Glutamatergic neuron (in vitro differentiated cells): ENCODE measurements at regions not wholly inside any gene's neighbourhood (a gene's known extent, or its start where the extent isn't known, plus 50 kb on each side); places are given as distances from the start of the nearest gene placed in this dataset.

Experiments
- DNase-seq: peaks from one replicate; pipeline ENCODE4 v3.0.0; 2022
- H3K27ac Mint-ChIP-seq: one replicate; pipeline ENCODE4 v1.8.0; 2020; ENCODE audit warnings: mild to moderate bottlenecking, mixed read lengths, inconsistent platforms; ENCODE audit not compliant: unreplicated experiment
- H3K27me3 Mint-ChIP-seq: one replicate; pipeline ENCODE4 v1.8.0; 2020; ENCODE audit warnings: mild to moderate bottlenecking, moderate library complexity, mixed read lengths, inconsistent platforms; ENCODE audit not compliant: unreplicated experiment
- H3K36me3 Mint-ChIP-seq: one replicate; pipeline ENCODE4 v1.8.0; 2020; ENCODE audit warnings: mild to moderate bottlenecking, mixed read lengths, inconsistent platforms; ENCODE audit not compliant: unreplicated experiment
- H3K4me1 Mint-ChIP-seq: one replicate; pipeline ENCODE4 v1.8.0; 2020; ENCODE audit warnings: mild to moderate bottlenecking, low read depth, mixed read lengths, inconsistent platforms; ENCODE audit not compliant: unreplicated experiment
- H3K4me3 Mint-ChIP-seq: one replicate; pipeline ENCODE4 v1.8.0; 2020; ENCODE audit warnings: mild to moderate bottlenecking, mixed read lengths, inconsistent platforms; ENCODE audit not compliant: unreplicated experiment
- H3K9me3 Mint-ChIP-seq: one replicate; pipeline ENCODE4 v1.8.0; 2020; ENCODE audit warnings: mild to moderate bottlenecking, moderate library complexity, mixed read lengths, inconsistent platforms; ENCODE audit not compliant: unreplicated experiment
- TF ChIP-seq, protein P1 (sequence below): fragments of 200-600 bp; sonication (generic); IDR thresholded peaks from one replicate; pipeline ENCODE4 v1.5.0; 2021; ENCODE audit not compliant: partially characterized antibody, unreplicated experiment

DNA sequence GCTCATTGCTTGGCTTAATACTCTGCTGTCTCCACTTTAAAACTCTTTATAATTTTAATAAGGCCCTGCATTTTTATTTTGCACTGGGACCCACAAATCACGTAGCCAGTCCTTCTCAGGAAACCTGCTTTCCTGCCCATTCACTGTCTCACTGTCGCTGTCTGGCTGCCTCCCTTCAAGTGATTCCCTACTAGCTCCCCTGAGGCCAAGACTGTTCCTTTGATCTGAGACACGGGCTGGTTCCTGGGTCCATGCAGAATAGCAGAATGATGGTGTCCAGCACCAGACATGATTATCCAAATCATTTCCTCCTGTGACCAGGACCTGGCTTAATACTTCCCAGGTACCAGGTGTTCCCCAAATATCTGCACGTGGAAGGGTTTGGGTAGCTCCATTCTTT lies 597.1 kb upstream of the KLF4 start:
- peaks cover 3% of the 10 kb centered on the region for H3K27me3 Mint-ChIP-seq
- no peak overlapping the region for H3K27ac Mint-ChIP-seq
- DNase-seq, result no peak
- no peaks in the 10 kb centered on the region for H3K36me3 Mint-ChIP-seq
- no peaks in the 10 kb centered on the region for H3K9me3 Mint-ChIP-seq
- no peaks in the 10 kb centered on the region for H3K4me1 Mint-ChIP-seq
- no peak overlapping the region for H3K4me3 Mint-ChIP-seq
- TF ChIP-seq, protein P1, sequence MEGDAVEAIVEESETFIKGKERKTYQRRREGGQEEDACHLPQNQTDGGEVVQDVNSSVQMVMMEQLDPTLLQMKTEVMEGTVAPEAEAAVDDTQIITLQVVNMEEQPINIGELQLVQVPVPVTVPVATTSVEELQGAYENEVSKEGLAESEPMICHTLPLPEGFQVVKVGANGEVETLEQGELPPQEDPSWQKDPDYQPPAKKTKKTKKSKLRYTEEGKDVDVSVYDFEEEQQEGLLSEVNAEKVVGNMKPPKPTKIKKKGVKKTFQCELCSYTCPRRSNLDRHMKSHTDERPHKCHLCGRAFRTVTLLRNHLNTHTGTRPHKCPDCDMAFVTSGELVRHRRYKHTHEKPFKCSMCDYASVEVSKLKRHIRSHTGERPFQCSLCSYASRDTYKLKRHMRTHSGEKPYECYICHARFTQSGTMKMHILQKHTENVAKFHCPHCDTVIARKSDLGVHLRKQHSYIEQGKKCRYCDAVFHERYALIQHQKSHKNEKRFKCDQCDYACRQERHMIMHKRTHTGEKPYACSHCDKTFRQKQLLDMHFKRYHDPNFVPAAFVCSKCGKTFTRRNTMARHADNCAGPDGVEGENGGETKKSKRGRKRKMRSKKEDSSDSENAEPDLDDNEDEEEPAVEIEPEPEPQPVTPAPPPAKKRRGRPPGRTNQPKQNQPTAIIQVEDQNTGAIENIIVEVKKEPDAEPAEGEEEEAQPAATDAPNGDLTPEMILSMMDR, result no peak

DNA sequence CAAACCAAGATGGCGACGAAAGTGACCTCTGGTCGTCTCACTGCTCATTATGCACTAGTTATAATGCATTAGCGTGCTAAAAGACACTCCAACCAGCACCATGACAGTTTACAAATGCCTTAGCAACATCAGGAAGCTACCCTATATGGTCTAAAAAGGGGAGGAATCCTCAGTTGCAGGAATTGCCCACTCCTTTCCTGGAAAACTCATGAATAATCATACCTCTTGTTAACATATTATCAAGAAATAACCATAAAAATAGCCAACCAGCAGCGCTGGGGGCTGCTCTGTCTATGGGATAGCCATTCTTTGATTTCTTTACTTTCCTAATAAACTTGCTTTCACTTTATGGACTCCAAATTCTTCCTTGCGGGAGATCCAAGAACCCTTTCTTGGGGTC lies 595.7 kb upstream of the KLF4 start:
- H3K27ac Mint-ChIP-seq, result no peak overlapping the region
- H3K27me3 Mint-ChIP-seq, result peaks cover 3% of the 10 kb centered on the region
- no peak for DNase-seq
- H3K9me3 Mint-ChIP-seq, result no peaks in the 10 kb centered on the region
- TF ChIP-seq, protein P1, result no peak
- H3K4me3 Mint-ChIP-seq, result no peak overlapping the region
- H3K4me1 Mint-ChIP-seq, result no peaks in the 10 kb centered on the region
- H3K36me3 Mint-ChIP-seq, result no peaks in the 10 kb centered on the region

DNA sequence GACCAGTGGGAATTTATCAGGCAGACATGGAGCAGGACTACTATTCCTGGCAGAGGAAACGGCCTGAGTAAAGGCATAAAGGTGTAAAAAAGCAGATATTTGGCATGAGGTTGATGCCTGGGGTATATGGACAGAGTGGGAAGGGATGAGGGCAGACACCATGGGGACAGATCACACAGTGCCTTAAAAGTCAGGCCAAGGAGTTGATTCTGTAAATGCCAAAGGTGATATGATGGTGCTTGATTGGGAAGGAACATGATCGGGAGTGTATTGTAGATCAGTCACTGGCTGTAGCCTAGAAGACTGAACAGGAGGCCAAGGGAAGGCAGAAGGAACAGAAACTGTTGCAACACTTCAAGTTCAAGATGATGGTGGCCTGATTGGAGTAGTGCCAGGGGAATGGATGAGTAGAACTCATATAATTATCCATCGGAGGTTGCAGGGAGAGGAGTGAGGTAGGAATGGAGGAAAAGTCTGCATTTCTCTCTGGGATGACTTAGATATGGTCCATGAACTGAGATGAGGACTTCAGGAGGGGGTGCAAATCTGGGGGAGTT lies 594.3 kb upstream of the KLF4 start:
- peaks cover 3% of the 10 kb centered on the region for H3K27me3 Mint-ChIP-seq

DNA sequence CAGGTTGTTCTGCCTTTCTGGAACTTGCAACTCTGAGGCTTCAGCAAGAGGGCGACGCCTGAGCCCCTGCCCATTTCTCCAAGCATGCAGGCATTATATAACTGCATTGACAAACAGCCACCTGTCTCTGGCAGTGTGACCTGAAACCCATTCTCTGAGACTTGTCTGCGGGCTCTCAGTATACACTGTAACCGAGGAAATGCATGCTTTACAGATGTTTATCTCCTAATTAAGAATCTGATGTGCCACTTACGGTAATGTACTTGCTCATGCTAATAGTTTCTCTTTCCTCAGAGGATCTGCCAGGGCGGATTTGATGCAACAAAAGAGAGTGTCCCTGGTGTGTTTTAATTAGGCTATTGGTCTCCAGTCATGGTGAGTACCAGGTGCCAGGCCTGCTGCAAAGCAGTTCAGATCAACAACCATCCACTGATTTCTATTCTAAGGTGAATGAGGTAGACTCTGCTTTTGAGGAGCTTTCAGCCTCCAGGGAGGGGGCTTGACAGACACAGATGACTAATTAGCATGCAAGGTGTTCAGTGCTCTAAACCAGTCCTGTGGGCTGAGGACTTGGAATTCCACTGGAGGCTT lies 593.7 kb upstream of the KLF4 start:
- TF ChIP-seq, protein P1, result no peak
- Mint-ChIP-seq H3K36me3 (no peaks in the 10 kb centered on the region), H3K27ac (no peak overlapping the region), H3K27me3 (peaks cover 3% of the 10 kb centered on the region), H3K4me3 (no peak overlapping the region), H3K4me1 (no peaks in the 10 kb centered on the region), H3K9me3 (no peaks in the 10 kb centered on the region)
- no peak for DNase-seq

More for the DNA sequence above, 594.3 kb upstream of the KLF4 start:
- Mint-ChIP-seq H3K36me3 (no peaks in the 10 kb centered on the region), H3K4me1 (no peaks in the 10 kb centered on the region), H3K27ac (no peak overlapping the region), H3K4me3 (no peak overlapping the region), H3K9me3 (no peaks in the 10 kb centered on the region)
- TF ChIP-seq, protein P1, result no peak
- DNase-seq, result no peak

DNA sequence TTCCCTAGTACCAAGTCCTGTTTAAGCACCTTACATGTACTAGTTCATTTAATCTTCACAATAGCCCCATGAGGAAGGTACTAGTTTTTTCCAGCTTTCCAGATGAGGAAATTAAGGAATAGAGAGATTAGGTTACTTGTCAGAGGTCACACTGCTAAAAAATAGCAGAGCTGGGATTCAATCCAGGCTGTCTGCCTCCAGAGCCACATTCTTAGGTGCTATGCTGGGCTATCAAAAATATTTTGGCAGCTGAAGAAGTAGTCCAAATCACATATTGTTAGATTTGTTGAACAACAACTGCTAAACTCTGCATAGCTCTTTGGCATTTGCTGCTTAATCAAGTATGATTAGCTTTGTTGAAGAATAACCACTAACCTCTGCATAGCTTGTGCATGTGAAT lies 591.5 kb upstream of the KLF4 start:
- TF ChIP-seq, protein P1, result no peak
- Mint-ChIP-seq H3K4me3 (no peak overlapping the region), H3K36me3 (no peaks in the 10 kb centered on the region), H3K27me3 (peaks cover 3% of the 10 kb centered on the region), H3K27ac (no peak overlapping the region), H3K9me3 (peaks cover 1% of the 10 kb centered on the region), H3K4me1 (no peaks in the 10 kb centered on the region)
- DNase-seq, result no peak
